BE2C (cell line): ENCODE measurements at regions not wholly inside any gene's neighbourhood (a gene's known extent, or its start where the extent isn't known, plus 50 kb on each side); places are given as distances from the start of the nearest gene placed in this dataset.
"Not testable (repeated sequence)": the region's sequence is repeated elsewhere in the genome, so short reads cannot be mapped to it uniquely, and the experiment has no call there.

ENCODE experiments used
- DNase-seq: peaks from one replicate; pipeline ENCODE4 v3.0.0-alpha.2; 2020
- H3K27me3 ChIP-seq: fragments of 250-450 bp; sonication (Bioruptor Pico); 2 replicates; pipeline ENCODE4 v1.5.1; 2020; ENCODE audit warnings: mild to moderate bottlenecking
- H3K36me3 ChIP-seq: fragments of 250-450 bp; sonication (Bioruptor Pico); 2 replicates; pipeline ENCODE4 v1.5.1; 2020; ENCODE audit warnings: mild to moderate bottlenecking
- H3K4me1 ChIP-seq: fragments of 250-450 bp; sonication (Bioruptor Pico); 2 replicates; pipeline ENCODE4 v1.5.1; 2020
- H3K4me3 ChIP-seq: 2 replicates; pipeline ENCODE4 v1.5.1; 2011; ENCODE audit warnings: low read depth, low read length
- H3K9me3 ChIP-seq: fragments of 250-450 bp; sonication (Bioruptor Pico); 2 replicates; pipeline ENCODE4 v1.5.1; 2020
- CTCF ChIP-seq: IDR thresholded peaks from 2 replicates; pipeline ENCODE4 v1.5.1; 2012; ENCODE audit warnings: mild to moderate bottlenecking, low read depth, low read length

- TF ChIP-seq CTCF = no peak
- no peaks in the 10 kb centered on the region for H3K27me3 ChIP-seq
These were observed 404.2 kb upstream of the IRX2 start for GRCh38 chr5:3155717-3156116.

GRCh38 chr5:3155046-3155445 lies 403.6 kb upstream of the IRX2 start:
- no peaks in the 10 kb centered on the region for H3K27me3 ChIP-seq
- TF ChIP-seq CTCF = no peak
- H3K4me3 ChIP-seq = no peak overlapping the region
- H3K4me1 ChIP-seq = no peaks in the 10 kb centered on the region
- no peaks in the 10 kb centered on the region for H3K9me3 ChIP-seq
- DNase-seq = no peak
- H3K36me3 ChIP-seq = no peaks in the 10 kb centered on the region

More at GRCh38 chr5:3155717-3156116, 404.2 kb upstream of the IRX2 start:
- Histone ChIP-seq H3K9me3 (no peaks in the 10 kb centered on the region; the same call in 1 of the 2 replicates), H3K4me3 (no peak overlapping the region), H3K36me3 (no peaks in the 10 kb centered on the region), H3K4me1 (no peaks in the 10 kb centered on the region)
- DNase-seq = no peak

GRCh38 chr5:3153906-3154305 lies 402.4 kb upstream of the IRX2 start:
- Histone ChIP-seq H3K4me3 (no peak overlapping the region), H3K27me3 (no peaks in the 10 kb centered on the region), H3K4me1 (no peaks in the 10 kb centered on the region), H3K9me3 (no peaks in the 10 kb centered on the region), H3K36me3 (no peaks in the 10 kb centered on the region)
- no peak for TF ChIP-seq CTCF
- no peak for DNase-seq

GRCh38 chr5:3153226-3153858 lies 401.9 kb upstream of the IRX2 start:
- no peak for TF ChIP-seq CTCF
- H3K4me3 ChIP-seq = no peak overlapping the region
- no peaks in the 10 kb centered on the region for H3K27me3 ChIP-seq
- H3K9me3 ChIP-seq = no peaks in the 10 kb centered on the region
- no peaks in the 10 kb centered on the region for H3K36me3 ChIP-seq
- no peak for DNase-seq
- no peaks in the 10 kb centered on the region for H3K4me1 ChIP-seq

- Histone ChIP-seq H3K9me3 (no peaks in the 10 kb centered on the region), H3K4me1 (no peaks in the 10 kb centered on the region), H3K4me3 (no peak overlapping the region), H3K36me3 (no peaks in the 10 kb centered on the region), H3K27me3 (no peaks in the 10 kb centered on the region)
- DNase-seq = no peak
- TF ChIP-seq CTCF = no peak
These were observed 398.4 kb upstream of the IRX2 start for GRCh38 chr5:3149899-3150298.

GRCh38 chr5:3147405-3147804 lies 395.9 kb upstream of the IRX2 start:
- H3K4me3 ChIP-seq, H3K9me3 ChIP-seq, DNase-seq, H3K4me1 ChIP-seq, H3K36me3 ChIP-seq, H3K27me3 ChIP-seq: not testable (repeated sequence)
